OCI-LY3 (cell line): ENCODE measurements at regions not wholly inside any gene's neighbourhood (a gene's known extent, or its start where the extent isn't known, plus 50 kb on each side); places are given as distances from the start of the nearest gene placed in this dataset.

Experiments
- H2AFZ ChIP-seq: fragments of 200-600, 300-600 bp; shearing (Covaris generic); 2 replicates; pipeline ENCODE4 v1.6.0; 2014; ENCODE audit warnings: antibody characterized with exemption, low read depth, low read length
- H3K27ac ChIP-seq: fragments of 200-600, 300-600 bp; sonication (generic); 2 replicates; pipeline ENCODE4 v1.5.1; 2014; ENCODE audit warnings: mild to moderate bottlenecking, low read length, moderate library complexity, mixed read lengths
- H3K27me3 ChIP-seq: fragments of 200-600, 300-600 bp; sonication (generic); 2 replicates; pipeline ENCODE4 v1.6.1; 2014; ENCODE audit warnings: low read depth, low read length, mixed read lengths
- H3K36me3 ChIP-seq: fragments of 200-600, 300-600 bp; sonication (generic); replicated peaks from 2 replicates; pipeline ENCODE3; 2014; ENCODE audit warnings: low read depth, low read length, mixed read lengths
- H3K4me1 ChIP-seq: fragments of 300-600, 200-600 bp; sonication (generic); 2 replicates; pipeline ENCODE4 v1.6.1; 2014; ENCODE audit warnings: low read length, mixed read lengths
- H3K4me2 ChIP-seq: fragments of 200-600, 300-600 bp; sonication (generic); 2 replicates; pipeline ENCODE4 v1.6.1; 2014; ENCODE audit warnings: low read length, mixed read lengths
- H3K4me3 ChIP-seq: fragments of 300-600, 200-600 bp; sonication (generic); 2 replicates; pipeline ENCODE4 v1.5.1; 2014; ENCODE audit warnings: antibody characterized with exemption, mild to moderate bottlenecking, low read length, moderate library complexity
- H3K79me2 ChIP-seq: fragments of 300-600, 200-600 bp; shearing (Covaris generic); 2 replicates; pipeline ENCODE4 v1.6.1; 2014; ENCODE audit warnings: mild to moderate bottlenecking, low read length, mixed read lengths
- H3K9ac ChIP-seq: fragments of 300-600, 200-600 bp; shearing (Covaris generic); 2 replicates; pipeline ENCODE4 v1.6.0; 2014; ENCODE audit warnings: mild to moderate bottlenecking, low read length, moderate library complexity
- H3K9me3 ChIP-seq: fragments of 200-600, 300-600 bp; shearing (Covaris generic); 2 replicates; pipeline ENCODE4 v1.6.1; 2014; ENCODE audit warnings: low read length, mixed read lengths; ENCODE audit not compliant: insufficient read depth
- H4K20me1 ChIP-seq: fragments of 200-600, 300-600 bp; sonication (generic); 2 replicates; pipeline ENCODE4 v1.6.1; 2016; ENCODE audit warnings: low read length, mixed read lengths; ENCODE audit not compliant: insufficient read depth
- EZH2phosphoT487 ChIP-seq: fragments of 200-600 bp; shearing (Covaris generic); IDR thresholded peaks from 2 replicates; pipeline ENCODE4 v1.6.1; 2018; ENCODE audit warnings: antibody characterized with exemption, mixed run types, low read depth
- TF ChIP-seq, protein P1 (sequence below): fragments of 200-600, 300-600 bp; sonication (generic); IDR thresholded peaks from 2 replicates; pipeline ENCODE4 v1.5.1; 2014; ENCODE audit warnings: antibody characterized with exemption, low read length, low read depth

DNA sequence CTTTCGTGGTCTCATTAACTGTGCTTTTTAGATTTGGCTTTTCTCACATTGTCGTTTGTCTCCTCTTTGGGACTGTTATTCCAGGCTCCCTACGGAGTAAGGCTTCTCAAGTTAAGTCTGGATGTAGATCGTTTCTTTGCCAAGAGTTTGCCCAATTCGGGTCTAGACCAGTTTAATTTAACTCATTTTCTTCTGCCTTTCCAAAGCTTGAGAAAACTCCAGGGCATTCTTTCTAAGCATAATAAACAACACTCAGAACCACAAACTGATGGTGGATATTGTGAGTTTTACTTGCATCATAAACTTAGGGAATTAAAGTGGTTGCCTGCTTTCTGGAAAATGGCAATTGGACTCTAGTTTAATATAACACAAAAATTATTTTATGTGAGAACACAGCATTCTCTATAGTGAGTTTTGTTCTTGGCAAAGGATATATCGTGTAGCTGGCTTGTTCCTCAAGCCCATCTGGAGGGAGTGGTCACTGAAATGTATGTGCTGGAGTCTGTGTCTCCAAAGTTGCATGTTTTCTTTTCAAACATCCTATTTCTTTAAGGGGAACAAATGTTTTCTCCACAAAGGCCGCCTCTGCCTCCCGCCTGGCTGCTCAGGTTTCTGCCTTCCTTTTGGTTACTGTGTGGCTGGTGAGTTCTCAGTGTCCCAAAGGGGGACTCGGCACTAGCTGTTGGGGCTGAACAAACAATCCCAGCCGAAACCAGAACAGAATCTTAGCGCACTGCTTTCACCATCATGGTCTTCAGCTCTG lies 211.3 kb upstream of the FBN2 start:
- Histone ChIP-seq H3K27ac (no peak overlapping the region), H3K9me3 (no peaks in the 10 kb centered on the region), H2AFZ (no peak overlapping the region), H3K36me3 (no peaks in the 10 kb centered on the region), H4K20me1 (no peaks in the 10 kb centered on the region), H3K4me2 (no peak overlapping the region), H3K4me1 (no peaks in the 10 kb centered on the region), H3K79me2 (no peaks in the 10 kb centered on the region), H3K9ac (no peak overlapping the region), H3K27me3 (no peaks in the 10 kb centered on the region), H3K4me3 (no peak overlapping the region)
- TF ChIP-seq, protein P1, sequence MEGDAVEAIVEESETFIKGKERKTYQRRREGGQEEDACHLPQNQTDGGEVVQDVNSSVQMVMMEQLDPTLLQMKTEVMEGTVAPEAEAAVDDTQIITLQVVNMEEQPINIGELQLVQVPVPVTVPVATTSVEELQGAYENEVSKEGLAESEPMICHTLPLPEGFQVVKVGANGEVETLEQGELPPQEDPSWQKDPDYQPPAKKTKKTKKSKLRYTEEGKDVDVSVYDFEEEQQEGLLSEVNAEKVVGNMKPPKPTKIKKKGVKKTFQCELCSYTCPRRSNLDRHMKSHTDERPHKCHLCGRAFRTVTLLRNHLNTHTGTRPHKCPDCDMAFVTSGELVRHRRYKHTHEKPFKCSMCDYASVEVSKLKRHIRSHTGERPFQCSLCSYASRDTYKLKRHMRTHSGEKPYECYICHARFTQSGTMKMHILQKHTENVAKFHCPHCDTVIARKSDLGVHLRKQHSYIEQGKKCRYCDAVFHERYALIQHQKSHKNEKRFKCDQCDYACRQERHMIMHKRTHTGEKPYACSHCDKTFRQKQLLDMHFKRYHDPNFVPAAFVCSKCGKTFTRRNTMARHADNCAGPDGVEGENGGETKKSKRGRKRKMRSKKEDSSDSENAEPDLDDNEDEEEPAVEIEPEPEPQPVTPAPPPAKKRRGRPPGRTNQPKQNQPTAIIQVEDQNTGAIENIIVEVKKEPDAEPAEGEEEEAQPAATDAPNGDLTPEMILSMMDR: no peak
- TF ChIP-seq EZH2phosphoT487: no peak

DNA sequence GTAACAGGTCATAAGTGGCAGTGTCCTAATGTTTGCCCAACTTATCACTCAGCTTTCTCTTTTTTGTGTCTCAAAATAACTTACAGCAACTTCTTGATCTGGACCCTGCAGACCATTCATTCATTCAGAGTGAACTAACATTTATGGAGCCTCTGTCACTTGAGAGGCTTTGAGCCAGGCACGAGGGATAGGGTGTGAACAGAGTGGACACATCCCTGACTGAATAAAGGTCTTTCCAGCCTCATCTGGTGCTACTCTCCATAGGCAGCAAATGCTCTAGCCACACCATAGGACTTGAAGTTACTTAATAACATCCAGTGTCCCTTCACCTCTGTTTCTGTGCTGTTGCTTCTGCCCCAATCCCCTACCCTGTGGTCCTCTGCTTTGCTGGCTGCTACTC lies 212.1 kb upstream of the FBN2 start:
- Histone ChIP-seq H4K20me1 (no peaks in the 10 kb centered on the region), H3K9ac (no peak overlapping the region), H3K9me3 (no peaks in the 10 kb centered on the region), H3K4me1 (no peaks in the 10 kb centered on the region), H3K4me2 (no peak overlapping the region), H3K4me3 (no peak overlapping the region), H2AFZ (no peak overlapping the region), H3K27ac (no peak overlapping the region), H3K27me3 (no peaks in the 10 kb centered on the region), H3K79me2 (no peaks in the 10 kb centered on the region), H3K36me3 (no peaks in the 10 kb centered on the region)
- no peak for TF ChIP-seq EZH2phosphoT487
- TF ChIP-seq, protein P1: no peak

DNA sequence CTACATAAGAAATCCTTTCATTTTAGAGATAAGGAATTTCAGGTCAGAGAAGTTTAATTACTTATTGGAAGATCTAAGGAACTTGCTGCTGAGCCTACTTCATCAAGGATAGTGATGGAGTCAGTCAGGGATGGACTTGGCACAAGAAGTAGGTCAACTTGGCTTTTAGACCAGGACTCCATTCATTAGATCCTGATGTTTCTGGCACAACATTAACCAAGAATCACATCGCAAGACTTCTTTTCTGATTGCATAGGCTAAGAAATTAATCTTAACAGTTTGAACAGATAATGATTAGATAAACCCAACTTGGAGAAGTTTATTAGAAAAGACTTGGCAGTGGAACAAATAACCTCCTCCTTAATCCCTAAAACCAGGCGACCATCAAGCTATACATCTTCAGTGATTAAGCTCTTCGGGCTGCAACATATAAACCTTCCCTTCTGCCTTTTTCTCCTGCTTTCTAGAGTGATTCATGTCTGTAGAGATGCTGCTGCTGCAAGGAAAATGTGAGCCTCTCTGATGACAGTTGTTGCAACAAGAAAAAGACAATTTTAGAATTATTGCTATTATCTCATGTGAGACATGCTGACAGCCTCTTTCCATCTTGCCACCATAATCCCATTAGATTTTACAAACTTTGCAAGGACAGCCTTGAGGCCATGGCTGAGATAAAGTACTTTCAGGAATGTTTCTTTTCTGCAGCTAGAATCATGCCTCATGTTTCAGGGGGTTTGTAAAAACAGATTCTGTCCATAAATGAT lies 207.9 kb upstream of the SLC27A6 start:
- Histone ChIP-seq H3K4me3 (no peak overlapping the region), H3K27me3 (no peaks in the 10 kb centered on the region), H3K79me2 (no peaks in the 10 kb centered on the region), H3K27ac (no peak overlapping the region), H3K9me3 (no peaks in the 10 kb centered on the region), H3K9ac (no peak overlapping the region), H3K36me3 (no peaks in the 10 kb centered on the region), H2AFZ (no peak overlapping the region), H3K4me1 (no peaks in the 10 kb centered on the region), H3K4me2 (no peak overlapping the region), H4K20me1 (no peaks in the 10 kb centered on the region)
- no peak for TF ChIP-seq EZH2phosphoT487
- TF ChIP-seq, protein P1: no peak

DNA sequence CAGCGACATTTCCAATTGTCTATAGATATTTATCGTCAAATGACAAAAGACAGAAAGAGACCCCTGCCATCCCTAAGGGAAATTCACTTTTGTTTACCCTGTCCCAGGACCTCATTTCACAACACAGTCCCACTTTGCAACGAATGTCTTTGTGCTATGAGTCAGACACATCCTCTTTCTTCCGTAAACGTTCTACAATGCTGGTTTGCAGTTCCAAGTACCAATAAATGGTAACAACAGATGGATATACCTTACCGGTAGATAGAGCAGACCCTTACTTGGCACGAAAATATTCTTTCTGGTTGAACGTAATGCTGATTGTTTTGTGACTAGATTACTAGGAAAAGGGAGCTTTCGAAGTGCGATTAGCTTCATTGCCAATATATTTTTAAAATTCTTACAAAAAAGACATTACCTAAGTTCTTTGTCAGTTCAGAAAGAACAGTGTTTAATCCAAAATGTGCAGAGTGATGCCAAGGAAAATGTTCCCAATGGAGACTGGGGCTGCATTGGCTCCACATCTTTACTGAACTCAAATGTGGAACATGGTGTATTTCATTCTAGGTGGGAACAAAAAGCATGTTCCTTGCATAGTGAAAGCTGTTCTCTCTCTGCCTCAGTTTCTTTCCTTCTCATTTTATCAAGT lies 202.5 kb upstream of the SLC27A6 start:
- no peaks in the 10 kb centered on the region for H3K4me1 ChIP-seq
- no peaks in the 10 kb centered on the region for H3K79me2 ChIP-seq
- H3K9ac ChIP-seq: no peak overlapping the region
- no peaks in the 10 kb centered on the region for H3K36me3 ChIP-seq
- no peaks in the 10 kb centered on the region for H3K9me3 ChIP-seq
- H3K27ac ChIP-seq: no peak overlapping the region
- H4K20me1 ChIP-seq: no peaks in the 10 kb centered on the region
- no peak overlapping the region for H3K4me2 ChIP-seq
- no peak overlapping the region for H2AFZ ChIP-seq
- no peaks in the 10 kb centered on the region for H3K27me3 ChIP-seq
- TF ChIP-seq, protein P1: no peak
- no peak for TF ChIP-seq EZH2phosphoT487
- H3K4me3 ChIP-seq: no peak overlapping the region
